ENCODE measurements at regions not wholly inside any gene's neighbourhood (a gene's known extent, or its start where the extent isn't known, plus 50 kb on each side); places are given as distances from the start of the nearest gene placed in this dataset.

GRCh38 chr2:121034551-121034950 is 250.5 kb downstream of the TFCP2L1 start (continued):
- no peak for TF ChIP-seq ZNF446 (CRISPR knock-in tag; IDR thresholded peaks at IDR 0.05)

GRCh38 chr2:121036226-121036692 is 248.7 kb downstream of the TFCP2L1 start:
- BruUV-seq (replicated peaks), result no TSS peak
- H3K27me3 ChIP-seq (ENCODE audit: control insufficient read depth in 1 of 2, insufficient read depth in 2 of 2, low read length in 2 of 2), result peaks cover 4 to 84% of the 10 kb centered on the region in 2 experiments; a peak in 4 of 5 replicates
- TF ChIP-seq TOE1 (CRISPR knock-in tag; IDR thresholded peaks at IDR 0.05) (no peak), ZNF512B (CRISPR knock-in tag; IDR thresholded peaks at IDR 0.05; ENCODE audit: borderline replicate concordance) (0 out of 2 replicates have a peak, but pooled peaks have one; percentile 60), HDAC2 (CRISPR knock-in tag; IDR thresholded peaks at IDR 0.05) (0 out of 2 replicates have a peak, but pooled peaks have one; percentile 13), ZNF337 (CRISPR knock-in tag; IDR thresholded peaks at IDR 0.05; ENCODE audit: borderline replicate concordance, low read depth) (no peak), NR2F6 (IDR thresholded peaks at IDR 0.05) (peak; percentile 52; the same call in 1 of the 2 replicates), NR2F6 (CRISPR knock-in tag; IDR thresholded peaks at IDR 0.05) (no peak), PITX1 (CRISPR knock-in tag; IDR thresholded peaks at IDR 0.05) (peak; percentile 65; the same call in 1 of the 2 replicates), ARNTL (CRISPR knock-in tag; IDR thresholded peaks at IDR 0.05) (no peak), TBX2 (CRISPR knock-in tag; IDR thresholded peaks at IDR 0.05; ENCODE audit: borderline replicate concordance) (peak; percentile 47; the same call in 1 of the 2 replicates), KLF15 (CRISPR knock-in tag; IDR thresholded peaks at IDR 0.05; ENCODE audit: borderline replicate concordance) (no peak), ATAD3A (CRISPR knock-in tag; IDR thresholded peaks at IDR 0.05) (no peak), BCL6 (CRISPR knock-in tag; IDR thresholded peaks at IDR 0.05) (peak; percentile 87), ZNF3 (CRISPR knock-in tag; IDR thresholded peaks at IDR 0.05) (no peak), ZNF496 (CRISPR knock-in tag; IDR thresholded peaks at IDR 0.05; ENCODE audit: insufficient replicate concordance) (no peak), SRSF9 (IDR thresholded peaks at IDR 0.05; ENCODE audit: borderline replicate concordance, insufficient read depth, low read depth, low read length, poor library complexity, severe bottlenecking) (no peak), NCOA1 (CRISPR knock-in tag; IDR thresholded peaks at IDR 0.05) (no peak), NKX3-1 (CRISPR knock-in tag; IDR thresholded peaks at IDR 0.05) (peak; percentile 26; the same call in 1 of the 2 replicates), ZNF605 (CRISPR knock-in tag; IDR thresholded peaks at IDR 0.05) (no peak), JUNB (CRISPR knock-in tag; IDR thresholded peaks at IDR 0.05; ENCODE audit: borderline replicate concordance) (no peak), FOXA1 (IDR thresholded peaks at IDR 0.05) (no peak), FOXA1 (CRISPR knock-in tag; IDR thresholded peaks at IDR 0.05) (0 out of 2 replicates have a peak, but pooled peaks have one; percentile 45), PAWR (CRISPR knock-in tag; IDR thresholded peaks at IDR 0.05; ENCODE audit: borderline replicate concordance) (no peak), CBFB (CRISPR knock-in tag; IDR thresholded peaks at IDR 0.05) (no peak)

More at GRCh38 chr2:121036226-121036692, 248.7 kb downstream of the TFCP2L1 start:
- CTCF ChIA-PET (ENCODE audit: low intra/inter-chr PET ratio, low total read pairs), result no interaction called here
- in situ Hi-C loops (cut with HindIII; ENCODE audit: extremely low pct_ligation_motif_present, low pct_unique_long_range_greater_than_20kb) (no loop called here), intact Hi-C loops (cut with micrococcal nuclease; ENCODE audit: unreplicated experiment) (no loop called here)
- no peak overlapping the region for H3K4me3 ChIP-seq (replicated peaks in 1 of 3; ENCODE audit: insufficient read depth in 1 of 3, low read depth in 2 of 3, low read length in 3 of 3)
- POLR2A ChIA-PET, result no interaction called here
- H3K27ac ChIP-seq (ENCODE audit: extremely low read length, insufficient read depth, low read length), result no peak overlapping the region
- ATAC-seq, result peak; percentile 59
- no peak overlapping the region for H2AFZ ChIP-seq (ENCODE audit: low read length)
- H4K20me1 ChIP-seq (ENCODE audit: insufficient read depth, low read length), result no peaks in the 10 kb centered on the region
- no peaks in the 10 kb centered on the region for H3K9me3 ChIP-seq (ENCODE audit: low read length)
- H3K4me2 ChIP-seq (ENCODE audit: low read depth, low read length), result no peak overlapping the region
- H3K36me3 ChIP-seq (replicated peaks in 1 of 2; ENCODE audit: control insufficient read depth in 1 of 2, insufficient read depth in 2 of 2, low read length in 2 of 2), result no peaks in the 10 kb centered on the region
- H3K4me1 ChIP-seq (ENCODE audit: insufficient read depth, low read length), result peaks cover 12% of the 10 kb centered on the region
- H3K79me2 ChIP-seq (ENCODE audit: insufficient read depth, low read length), result no peaks in the 10 kb centered on the region
- 0% methylated on average over 2 of the region's 2 CpGs for WGBS (ENCODE audit: low lambda C conversion rate)
- H3K9ac ChIP-seq (ENCODE audit: insufficient read depth, low read depth, low read length), result no peak overlapping the region
- peak; percentile 65 for DNase-seq (ENCODE audit: low spot score)
- FAIRE-seq, result peak; percentile 72

All from HepG2 (cell line).